Tibial nerve (tissue), 4 donors: ENCODE measurements at regions not wholly inside any gene's neighbourhood (a gene's known extent, or its start where the extent isn't known, plus 50 kb on each side); places are given as distances from the start of the nearest gene placed in this dataset.

ENCODE experiments used
- DNase-seq, 2 donors: peaks; one replicate each; pipeline ENCODE4 v3.0.0-alpha.2; 2019; ENCODE audit warnings: low spot score in 2 of 2
- H3K27ac ChIP-seq, 4 donors: fragments of 200-600 bp; sonication (generic) in 3 of 4; one replicate each; pipeline ENCODE4 v1.5.1; 2017 to 2019; ENCODE audit warnings: mild to moderate bottlenecking in 1 of 4
- H3K27me3 ChIP-seq, 2 donors: fragments of 200-600 bp; sonication (generic) in 1 of 2; one replicate each; pipeline versions ENCODE4 v1.5.1 to v1.6.0; 2017 to 2019
- H3K36me3 ChIP-seq, 3 donors: fragments of 200-600 bp; sonication (generic); one replicate each; pipeline ENCODE4 v1.5.1; 2018 to 2019
- H3K4me1 ChIP-seq, 4 donors: fragments of 200-600 bp; sonication (generic) in 3 of 4; one replicate each; pipeline ENCODE4 v1.5.1; 2017 to 2019
- H3K4me3 ChIP-seq, 4 donors: fragments of 200-600 bp; sonication (generic) in 3 of 4; one replicate each; pipeline ENCODE4 v1.5.1; 2017 to 2019; ENCODE audit warnings: mild to moderate bottlenecking in 1 of 4, moderate library complexity in 1 of 4
- H3K9me3 ChIP-seq, 4 donors: fragments of 200-600 bp; sonication (generic) in 3 of 4; one replicate each; pipeline ENCODE4 v1.5.1; 2017 to 2019
- EP300 ChIP-seq, 2 donors: sonication (generic); formaldehyde crosslinking; IDR thresholded peaks; one replicate each; pipeline ENCODE4 v1.6.1; 2017; ENCODE audit warnings: antibody characterized with exemption in 2 of 2, mild to moderate bottlenecking in 1 of 2
- POLR2A ChIP-seq, 2 donors: fragments of 450-650 bp; IDR thresholded peaks; one replicate each; pipeline ENCODE4 v1.6.1; 2017; ENCODE audit warnings: antibody characterized with exemption in 2 of 2, mild to moderate bottlenecking in 2 of 2, moderate library complexity in 2 of 2
- WGBS, 2 donors: methylation state at CpG; one replicate each; pipeline ENCODE4 v1.1.5; 2018; 5-methylcytosine and 5-hydroxymethylcytosine counted together
- TF ChIP-seq, protein P1 (sequence below), 5 experiments: fragments of 200-600 bp in 3 of 5; fragments of 450-650 bp in 2 of 5; sonication (generic) in 3 of 5; IDR thresholded peaks; one replicate each; pipeline ENCODE4 v1.5.1; 2016 to 2019; ENCODE audit warnings: antibody characterized with exemption in 5 of 5, mild to moderate bottlenecking in 3 of 5, moderate library complexity in 2 of 5

DNA sequence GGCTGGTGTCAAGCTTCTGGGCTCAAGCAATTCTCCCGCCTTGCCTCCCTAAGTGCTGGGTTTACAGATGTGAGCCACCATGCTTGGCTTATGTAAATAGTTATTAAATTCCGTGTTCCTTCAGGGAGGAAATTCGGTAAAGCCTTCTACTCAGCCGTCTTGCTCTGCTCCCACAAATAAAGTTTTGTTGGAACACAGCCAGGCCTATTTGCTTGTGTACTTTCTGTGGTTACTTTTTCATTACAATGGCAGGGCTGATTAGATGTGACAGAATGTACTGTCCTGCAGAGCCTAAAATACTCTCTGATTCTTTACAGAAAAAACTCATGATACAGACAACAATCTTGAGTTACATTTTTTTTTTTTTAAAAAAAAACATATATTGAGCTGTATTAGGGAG is 68.8 kb upstream of the TACR1 start:
- TF ChIP-seq POLR2A (IDR thresholded peaks at IDR 0.05) (no peak), EP300 (IDR thresholded peaks at IDR 0.05) (no peak)
- TF ChIP-seq, protein P1, sequence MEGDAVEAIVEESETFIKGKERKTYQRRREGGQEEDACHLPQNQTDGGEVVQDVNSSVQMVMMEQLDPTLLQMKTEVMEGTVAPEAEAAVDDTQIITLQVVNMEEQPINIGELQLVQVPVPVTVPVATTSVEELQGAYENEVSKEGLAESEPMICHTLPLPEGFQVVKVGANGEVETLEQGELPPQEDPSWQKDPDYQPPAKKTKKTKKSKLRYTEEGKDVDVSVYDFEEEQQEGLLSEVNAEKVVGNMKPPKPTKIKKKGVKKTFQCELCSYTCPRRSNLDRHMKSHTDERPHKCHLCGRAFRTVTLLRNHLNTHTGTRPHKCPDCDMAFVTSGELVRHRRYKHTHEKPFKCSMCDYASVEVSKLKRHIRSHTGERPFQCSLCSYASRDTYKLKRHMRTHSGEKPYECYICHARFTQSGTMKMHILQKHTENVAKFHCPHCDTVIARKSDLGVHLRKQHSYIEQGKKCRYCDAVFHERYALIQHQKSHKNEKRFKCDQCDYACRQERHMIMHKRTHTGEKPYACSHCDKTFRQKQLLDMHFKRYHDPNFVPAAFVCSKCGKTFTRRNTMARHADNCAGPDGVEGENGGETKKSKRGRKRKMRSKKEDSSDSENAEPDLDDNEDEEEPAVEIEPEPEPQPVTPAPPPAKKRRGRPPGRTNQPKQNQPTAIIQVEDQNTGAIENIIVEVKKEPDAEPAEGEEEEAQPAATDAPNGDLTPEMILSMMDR (IDR thresholded peaks at IDR 0.05), result no peak
- Histone ChIP-seq H3K36me3 (no peaks in the 10 kb centered on the region), H3K27ac (no peak overlapping the region), H3K9me3 (peaks cover 0 to 18% (median 0%) of the 10 kb centered on the region in 4 donors), H3K4me3 (no peak overlapping the region), H3K27me3 (no peaks in the 10 kb centered on the region), H3K4me1 (no peaks in the 10 kb centered on the region)
- 55 to 68% methylated on average over 4 of the region's 4 CpGs for WGBS, 2 donors
- no peak for DNase-seq

DNA sequence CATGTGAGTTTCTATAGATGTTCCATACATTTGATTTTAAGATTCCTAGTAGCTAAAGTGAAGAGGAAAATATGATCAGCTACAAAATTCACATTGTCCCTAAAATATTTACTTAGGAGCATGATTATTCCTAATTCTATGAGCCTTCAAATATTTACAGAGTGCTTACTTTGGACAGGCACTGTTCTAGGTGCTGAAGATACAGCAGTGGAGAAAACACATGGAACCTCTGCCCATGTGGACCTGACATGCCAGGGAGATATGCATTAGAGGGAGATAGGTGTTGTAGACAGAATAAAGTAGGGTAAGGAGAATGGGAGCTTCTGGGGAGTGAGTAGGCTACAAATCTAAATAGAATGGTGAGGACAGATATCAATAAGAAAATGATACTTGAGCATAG is 62.6 kb upstream of the TACR1 start:
- Histone ChIP-seq H3K9me3 (peaks cover 0 to 48% (median 10%) of the 10 kb centered on the region in 4 donors), H3K27ac (no peak overlapping the region), H3K36me3 (no peaks in the 10 kb centered on the region), H3K27me3 (no peaks in the 10 kb centered on the region), H3K4me1 (no peaks in the 10 kb centered on the region), H3K4me3 (no peak overlapping the region)
- DNase-seq, result no peak
- no peak for TF ChIP-seq POLR2A (IDR thresholded peaks at IDR 0.05)
- TF ChIP-seq, protein P1 (IDR thresholded peaks at IDR 0.05), result no peak
- TF ChIP-seq EP300 (IDR thresholded peaks at IDR 0.05), result no peak

DNA sequence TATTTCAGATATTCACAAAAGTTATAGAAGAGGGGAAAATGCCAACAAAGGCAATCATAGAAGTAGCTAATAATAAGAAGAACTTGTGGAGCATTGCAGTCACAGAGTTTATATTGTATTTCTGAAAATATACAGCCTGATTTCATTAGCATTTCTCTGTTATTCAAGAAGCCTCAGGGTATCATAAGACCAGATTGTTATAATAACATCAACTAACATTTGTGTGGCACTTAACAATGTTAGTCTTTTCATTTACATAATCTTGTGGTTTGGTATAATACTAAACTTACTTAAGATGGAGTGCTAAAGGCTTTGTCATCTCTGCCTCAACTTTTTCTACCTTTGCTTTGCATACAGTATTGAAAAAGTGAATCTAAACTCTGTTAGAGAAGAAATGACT is 61.6 kb upstream of the TACR1 start:
- TF ChIP-seq POLR2A (IDR thresholded peaks at IDR 0.05), result no peak
- TF ChIP-seq EP300 (IDR thresholded peaks at IDR 0.05), result no peak
- TF ChIP-seq, protein P1 (IDR thresholded peaks at IDR 0.05), result no peak
- Histone ChIP-seq H3K27ac (no peak overlapping the region), H3K4me1 (no peaks in the 10 kb centered on the region), H3K36me3 (no peaks in the 10 kb centered on the region), H3K9me3 (peaks cover 0 to 43% (median 10%) of the 10 kb centered on the region in 4 donors), H3K27me3 (no peaks in the 10 kb centered on the region), H3K4me3 (no peak overlapping the region)
- no peak for DNase-seq

DNA sequence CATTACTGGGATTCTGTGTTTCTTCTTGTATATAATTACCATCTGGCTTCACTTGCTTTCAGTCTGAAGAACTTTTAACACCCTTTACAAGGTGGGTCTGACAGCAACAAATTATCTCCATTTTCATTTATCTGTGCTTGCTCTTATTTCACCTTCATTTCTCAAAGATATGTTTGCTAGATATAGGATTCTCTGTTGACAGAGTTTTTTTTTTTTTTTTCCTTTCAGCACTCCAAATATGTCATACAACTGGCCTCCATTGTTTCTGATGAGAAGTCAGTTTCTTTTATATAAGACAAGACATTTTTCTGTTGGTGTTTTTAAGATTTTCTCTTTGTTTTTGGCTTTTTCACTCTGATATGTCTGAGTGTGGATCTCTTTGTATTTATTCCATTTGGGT is 59.3 kb upstream of the TACR1 start:
- DNase-seq, result no peak

DNA sequence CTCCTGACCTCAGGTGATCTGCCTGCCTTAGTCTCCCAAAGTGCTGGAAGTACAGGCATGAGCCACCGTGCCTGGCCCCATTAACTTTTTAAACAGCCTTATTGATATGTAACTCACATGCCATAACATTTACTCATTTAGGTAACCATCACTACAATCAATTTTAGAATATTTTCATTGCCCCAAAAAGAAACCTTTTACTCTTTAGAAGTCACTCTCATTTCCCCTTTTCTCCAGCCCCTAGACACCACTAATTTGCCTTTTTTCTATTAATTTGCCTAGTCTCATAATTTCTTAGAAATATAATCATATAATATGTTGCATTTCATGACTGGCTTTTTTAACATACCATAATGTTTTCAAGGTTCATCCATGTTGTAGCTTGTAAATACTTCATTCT is 57.2 kb upstream of the TACR1 start:
- WGBS, 2 donors, result 82 to 100% methylated on average over 1 of the region's 1 CpG
- no peak overlapping the region for H3K4me3 ChIP-seq
- H3K27ac ChIP-seq, result no peak overlapping the region
- H3K36me3 ChIP-seq, result no peaks in the 10 kb centered on the region
- H3K9me3 ChIP-seq, result peaks cover 0 to 38% (median 10%) of the 10 kb centered on the region in 4 donors
- H3K27me3 ChIP-seq, result no peaks in the 10 kb centered on the region
- TF ChIP-seq, protein P1 (IDR thresholded peaks at IDR 0.05), result no peak
- TF ChIP-seq POLR2A (IDR thresholded peaks at IDR 0.05) (no peak), EP300 (IDR thresholded peaks at IDR 0.05) (no peak)
- DNase-seq, result no peak
- H3K4me1 ChIP-seq, result no peaks in the 10 kb centered on the region

More for the DNA sequence above, 59.3 kb upstream of the TACR1 start:
- no peak overlapping the region for H3K27ac ChIP-seq
- H3K27me3 ChIP-seq, result no peaks in the 10 kb centered on the region
- no peaks in the 10 kb centered on the region for H3K4me1 ChIP-seq
- H3K36me3 ChIP-seq, result no peaks in the 10 kb centered on the region
- H3K4me3 ChIP-seq, result no peak overlapping the region
- TF ChIP-seq, protein P1 (IDR thresholded peaks at IDR 0.05), result no peak
- no peak for TF ChIP-seq POLR2A (IDR thresholded peaks at IDR 0.05)
- TF ChIP-seq EP300 (IDR thresholded peaks at IDR 0.05), result no peak
- peaks cover 0 to 38% (median 10%) of the 10 kb centered on the region in 4 donors for H3K9me3 ChIP-seq
